EL (cell line): ENCODE measurements at regions not wholly inside any gene's neighbourhood (a gene's known extent, or its start where the extent isn't known, plus 50 kb on each side); places are given as distances from the start of the nearest gene placed in this dataset.
"Not testable (repeated sequence)": the region's sequence is repeated elsewhere in the genome, so short reads cannot be mapped to it uniquely, and the experiment has no call there.

Source experiments
- DNase-seq: peaks from one replicate; pipeline ENCODE4 v3.0.0-alpha.2; 2016

- peak; percentile 71 for DNase-seq
Measured at GRCh38 chr21:35178827-35179226, 129.7 kb upstream of the RUNX1 start.

GRCh38 chr21:35178098-35178497 lies 129.0 kb upstream of the RUNX1 start:
- DNase-seq: no peak

- DNase-seq: no peak
Measured at GRCh38 chr21:35172231-35172630, 123.1 kb upstream of the RUNX1 start.

- no peak for DNase-seq
Measured at GRCh38 chr21:35171385-35171784, 122.3 kb upstream of the RUNX1 start.

GRCh38 chr21:35170818-35171217 lies 121.7 kb upstream of the RUNX1 start:
- no peak for DNase-seq

GRCh38 chr21:35170244-35170643 lies 121.1 kb upstream of the RUNX1 start:
- no peak for DNase-seq

- no peak for DNase-seq
Measured at GRCh38 chr21:35169574-35169973, 120.5 kb upstream of the RUNX1 start.

- no peak for DNase-seq
Measured at GRCh38 chr21:35168735-35169134, 119.6 kb upstream of the RUNX1 start.

GRCh38 chr21:35164971-35165483 lies 115.9 kb upstream of the RUNX1 start:
- DNase-seq: no peak

GRCh38 chr21:35164380-35164779 lies 115.3 kb upstream of the RUNX1 start:
- DNase-seq: no peak

- peak; percentile 58 for DNase-seq
Measured at GRCh38 chr21:35163411-35163810, 114.3 kb upstream of the RUNX1 start.

- DNase-seq: no peak
Measured at GRCh38 chr21:35162831-35163230, 113.7 kb upstream of the RUNX1 start.

- DNase-seq: peak; percentile 81
Measured at GRCh38 chr21:35159881-35160280, 110.8 kb upstream of the RUNX1 start.

GRCh38 chr21:35157374-35157773 lies 108.3 kb upstream of the RUNX1 start:
- not testable (repeated sequence) for DNase-seq

GRCh38 chr21:35156293-35157278 lies 107.5 kb upstream of the RUNX1 start:
- DNase-seq: no peak

GRCh38 chr21:35154788-35155187 lies 105.7 kb upstream of the RUNX1 start:
- no peak for DNase-seq

GRCh38 chr21:35153671-35154070 lies 104.6 kb upstream of the RUNX1 start:
- no peak for DNase-seq

GRCh38 chr21:35150562-35151226 lies 101.6 kb upstream of the RUNX1 start:
- peak; percentile 65 for DNase-seq

- DNase-seq: peak; percentile 82
Measured at GRCh38 chr21:35149698-35150097, 100.6 kb upstream of the RUNX1 start.

- no peak for DNase-seq
Measured at GRCh38 chr21:35147439-35147838, 98.3 kb upstream of the RUNX1 start.

GRCh38 chr21:35145626-35146233 lies 96.6 kb upstream of the RUNX1 start:
- DNase-seq: no peak

- DNase-seq: no peak
Measured at GRCh38 chr21:35144978-35145377, 95.9 kb upstream of the RUNX1 start.

- peak; percentile 25 for DNase-seq
Measured at GRCh38 chr21:35142036-35142815, 93.1 kb upstream of the RUNX1 start.
